HepG2 (cell line): ENCODE measurements at regions not wholly inside any gene's neighbourhood (a gene's known extent, or its start where the extent isn't known, plus 50 kb on each side); places are given as distances from the start of the nearest gene placed in this dataset.

Experiments used
- ATAC-seq: fragments of 200-7000 bp; cut with Tn5 transposase; 3 replicates; pipeline ENCODE4 v1.9.1; 2020; ENCODE audit warnings: mild to moderate bottlenecking, moderate library complexity
- BruUV-seq: library from RNA; stranded (reverse); fragments of 400-500 nt; replicated peaks from 2 replicates; lab custom pipeline; 2021; lab: Mats Ljungman, UMichigan
- CTCF ChIA-PET: fragments of 300-600 bp; formaldehyde crosslinking; extraction: SDS; loops from one replicate; lab custom pipeline; 2021; ENCODE audit warnings: low total read pairs, inconsistent platforms, low intra/inter-chr PET ratio; lab: Yijun Ruan, JAX
- POLR2A ChIA-PET: fragments of 350-600 bp; sonication (Branson Sonifier 250); formaldehyde crosslinking; loops from one replicate; lab custom pipeline; 2020; ENCODE audit warnings: antibody characterized with exemption, inconsistent platforms; lab: Yijun Ruan, JAX
- DNase-seq: peaks from one replicate; pipeline ENCODE4 v3.0.0-alpha.2; 2015; ENCODE audit warnings: low spot score
- FAIRE-seq: peaks from 3 replicates; lab custom pipeline; 2011; peaks lifted over from hg19 to GRCh38; lab: Jason Lieb, UNC
- H2AFZ ChIP-seq: one replicate; pipeline ENCODE4 v1.6.1; 2011; ENCODE audit warnings: low read length, inconsistent platforms
- H3K27ac ChIP-seq: fragments of 300-600 bp; 3 replicates; pipeline ENCODE4 v1.8.0; 2011; ENCODE audit warnings: mixed run types, mild to moderate bottlenecking, mixed read lengths, low read length, inconsistent platforms; ENCODE audit not compliant: insufficient read depth; ENCODE audit errors: extremely low read length
- H3K27me3 ChIP-seq, 2 experiments: fragments of 200-600 bp in 1 of 2; 2 replicates in 1 of 2; 3 replicates in 1 of 2; pipeline versions ENCODE4 v1.6.0 to v1.8.0; 2011; ENCODE audit warnings: low read length in 2 of 2, mild to moderate bottlenecking in 2 of 2, moderate library complexity in 2 of 2, inconsistent platforms in 1 of 2; ENCODE audit not compliant: insufficient read depth in 2 of 2, control insufficient read depth in 1 of 2
- H3K36me3 ChIP-seq, 2 experiments: fragments of 200-600 bp in 1 of 2; replicated peaks in 1 of 2; 2 replicates in 1 of 2; 3 replicates in 1 of 2; pipeline versions ENCODE4 v1.5.1 to v1.8.0; 2011; ENCODE audit warnings: low read length in 2 of 2, inconsistent platforms in 1 of 2; ENCODE audit not compliant: insufficient read depth in 2 of 2, control insufficient read depth in 1 of 2
- H3K4me1 ChIP-seq: 2 replicates; pipeline ENCODE4 v1.5.1; 2012; ENCODE audit warnings: low read length, inconsistent platforms; ENCODE audit not compliant: insufficient read depth
- H3K4me2 ChIP-seq: 2 replicates; pipeline ENCODE4 v1.6.0; 2011; ENCODE audit warnings: low read depth, low read length, inconsistent platforms
- H3K4me3 ChIP-seq, 3 experiments: fragments of 200-600 bp in 1 of 3; sonication (generic), shearing (Covaris generic) in 1 of 3; replicated peaks in 1 of 3; 2 replicates each; pipeline ENCODE4 v1.5.1; 2011 to 2016; ENCODE audit warnings: low read length in 3 of 3, inconsistent platforms in 2 of 3, low read depth in 2 of 3, mild to moderate bottlenecking in 2 of 3, control low read depth in 1 of 3, mixed read lengths in 1 of 3; ENCODE audit not compliant: insufficient read depth in 1 of 3
- H3K79me2 ChIP-seq: one replicate; pipeline ENCODE4 v1.6.1; 2011; ENCODE audit warnings: low read length, inconsistent platforms; ENCODE audit not compliant: insufficient read depth
- H3K9ac ChIP-seq: 2 replicates; pipeline ENCODE4 v1.6.0; 2011; ENCODE audit warnings: mild to moderate bottlenecking, low read depth, low read length, inconsistent platforms; ENCODE audit not compliant: insufficient read depth
- H3K9me3 ChIP-seq: 2 replicates; pipeline ENCODE4 v1.5.1; 2012; ENCODE audit warnings: mild to moderate bottlenecking, low read length
- H4K20me1 ChIP-seq: 2 replicates; pipeline ENCODE4 v1.6.0; 2011; ENCODE audit warnings: inconsistent platforms, mild to moderate bottlenecking, low read length, moderate library complexity; ENCODE audit not compliant: insufficient read depth
- BORCS8-MEF2B ChIP-seq: sonication (generic); formaldehyde crosslinking; IDR thresholded peaks from 2 replicates; pipeline ENCODE4 v1.8.0; 2022; ENCODE audit warnings: mild to moderate bottlenecking, missing genetic modification reagents
- CENPT ChIP-seq: sonication (generic); formaldehyde crosslinking; IDR thresholded peaks from 2 replicates; pipeline ENCODE4 v1.8.0; 2022; ENCODE audit warnings: low read depth, mild to moderate bottlenecking, moderate library complexity, missing genetic modification reagents
- DNMT1 ChIP-seq: sonication (generic); formaldehyde crosslinking; IDR thresholded peaks from 2 replicates; pipeline ENCODE4 v1.5.1; 2020; ENCODE audit warnings: mild to moderate bottlenecking, missing genetic modification reagents
- ELF1 ChIP-seq: sonication (generic); formaldehyde crosslinking; IDR thresholded peaks from 2 replicates; pipeline ENCODE4 v1.4.0; 2020; ENCODE audit warnings: missing genetic modification reagents
- FOSL1 ChIP-seq: sonication (generic); formaldehyde crosslinking; IDR thresholded peaks from 2 replicates; pipeline ENCODE4 v1.9.0; 2021; ENCODE audit warnings: missing genetic modification reagents, borderline replicate concordance
- FOXP1 ChIP-seq, 2 experiments: fragments of 450-650 bp in 1 of 2; IDR thresholded peaks; 2 replicates each; pipeline ENCODE4 v1.6.1; 2017 to 2018; ENCODE audit warnings: antibody characterized with exemption in 1 of 2
- SCMH1 ChIP-seq: sonication (generic); formaldehyde crosslinking; IDR thresholded peaks from 2 replicates; pipeline ENCODE4 v1.9.0; 2021; ENCODE audit warnings: missing genetic modification reagents, mild to moderate bottlenecking, borderline replicate concordance
- ZBTB20 ChIP-seq: sonication (generic); formaldehyde crosslinking; IDR thresholded peaks from 2 replicates; pipeline ENCODE4 v1.8.1; 2023; ENCODE audit warnings: missing genetic modification reagents, low read depth, mild to moderate bottlenecking, borderline replicate concordance
- ZNF274 ChIP-seq: sonication (generic); formaldehyde crosslinking; IDR thresholded peaks from 2 replicates; pipeline ENCODE4 v1.5.1; 2020; ENCODE audit warnings: mild to moderate bottlenecking, missing genetic modification reagents
- ZNF34 ChIP-seq: sonication (generic); formaldehyde crosslinking; IDR thresholded peaks from 2 replicates; pipeline ENCODE4 v1.4.0; 2020; ENCODE audit warnings: mild to moderate bottlenecking, missing genetic modification reagents, borderline replicate concordance
- ZNF354B ChIP-seq: sonication (generic); formaldehyde crosslinking; IDR thresholded peaks from 2 replicates; pipeline ENCODE4 v1.8.0; 2022; ENCODE audit warnings: mild to moderate bottlenecking, missing genetic modification reagents
- ZNF451 ChIP-seq: sonication (generic); formaldehyde crosslinking; IDR thresholded peaks from 2 replicates; pipeline ENCODE4 v1.5.0; 2020; ENCODE audit warnings: mild to moderate bottlenecking, missing genetic modification reagents
- ZNF496 ChIP-seq: sonication (generic); formaldehyde crosslinking; IDR thresholded peaks from 2 replicates; pipeline ENCODE4 v1.8.1; 2023; ENCODE audit warnings: mild to moderate bottlenecking, moderate library complexity, missing genetic modification reagents; ENCODE audit not compliant: insufficient replicate concordance
- ZNF615 ChIP-seq: sonication (generic); formaldehyde crosslinking; IDR thresholded peaks from 2 replicates; pipeline ENCODE4 v1.5.0; 2020; ENCODE audit warnings: mild to moderate bottlenecking, missing genetic modification reagents, borderline replicate concordance
- WGBS: methylation state at CpG from one replicate; pipeline ENCODE4 v1.1.6; 2017; ENCODE audit warnings: low lambda C conversion rate; 5-methylcytosine and 5-hydroxymethylcytosine counted together
- in situ Hi-C: cut with HindIII; loops from 2 replicates; pipeline ENCODE4 v1.10.0; 2017; ENCODE audit warnings: low pct_unique_long_range_greater_than_20kb; ENCODE audit not compliant: extremely low pct_ligation_motif_present
- intact Hi-C: fragments of 100-400 bp; cut with micrococcal nuclease; formaldehyde crosslinking; loops from one replicate; pipeline ENCODE4 v1.10.0; 2022; ENCODE audit not compliant: unreplicated experiment
- TF ChIP-seq, protein P1 (sequence below): sonication (generic); formaldehyde crosslinking; IDR thresholded peaks from 2 replicates; pipeline ENCODE4 v1.4.0; 2020; ENCODE audit warnings: missing genetic modification reagents; ENCODE audit errors: not compliant biosample characterization
- TF ChIP-seq, protein P2 (sequence below), 2 experiments: sonication (generic) in 1 of 2; formaldehyde crosslinking in 1 of 2; IDR thresholded peaks; 2 replicates each; pipeline versions ENCODE4 v1.5.1 to v1.6.1; 2011 to 2020; ENCODE audit warnings: borderline replicate concordance in 1 of 2, low read depth in 1 of 2, low read length in 1 of 2, mild to moderate bottlenecking in 1 of 2, missing genetic modification reagents in 1 of 2, moderate library complexity in 1 of 2

DNA sequence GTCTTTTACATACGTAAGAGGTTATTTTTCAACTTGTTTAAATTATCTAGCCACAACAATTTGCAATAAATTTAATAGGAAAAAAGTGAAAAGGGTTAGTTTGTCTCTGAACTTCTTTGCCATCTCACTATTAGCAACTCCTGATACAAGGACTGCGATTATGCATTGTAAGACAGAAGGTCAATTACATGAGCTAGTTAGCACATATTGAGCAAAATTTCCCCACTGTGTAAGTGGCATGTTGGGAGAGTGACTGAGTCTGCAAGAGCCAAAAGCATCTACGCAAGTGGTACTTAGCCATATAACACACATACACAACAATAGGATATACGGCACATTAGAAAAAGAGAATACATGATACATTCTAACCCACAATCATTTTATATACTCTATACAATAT lies 927.2 kb downstream of the STPG2 start:
- Histone ChIP-seq H3K36me3 (no peaks in the 10 kb centered on the region), H3K4me3 (no peak overlapping the region), H2AFZ (no peak overlapping the region), H3K9ac (no peak overlapping the region), H3K27ac (no peak overlapping the region), H4K20me1 (no peaks in the 10 kb centered on the region), H3K79me2 (no peaks in the 10 kb centered on the region), H3K4me1 (no peaks in the 10 kb centered on the region), H3K4me2 (no peak overlapping the region), H3K27me3 (no peaks in the 10 kb centered on the region), H3K9me3 (peaks cover 74% of the 10 kb centered on the region)
- intact Hi-C loops: no loop called here
- FAIRE-seq (no peak), DNase-seq (no peak), ATAC-seq (no peak)
- ChIA-PET CTCF (no interaction called here), POLR2A (no interaction called here)
- WGBS: 41% methylated on average over 4 of the region's 4 CpGs
- in situ Hi-C loops: no loop called here
- no TSS peak for BruUV-seq
- no peak for TF ChIP-seq SCMH1 (CRISPR knock-in tag)
- TF ChIP-seq CENPT (CRISPR knock-in tag): no peak
- TF ChIP-seq, protein P1, sequence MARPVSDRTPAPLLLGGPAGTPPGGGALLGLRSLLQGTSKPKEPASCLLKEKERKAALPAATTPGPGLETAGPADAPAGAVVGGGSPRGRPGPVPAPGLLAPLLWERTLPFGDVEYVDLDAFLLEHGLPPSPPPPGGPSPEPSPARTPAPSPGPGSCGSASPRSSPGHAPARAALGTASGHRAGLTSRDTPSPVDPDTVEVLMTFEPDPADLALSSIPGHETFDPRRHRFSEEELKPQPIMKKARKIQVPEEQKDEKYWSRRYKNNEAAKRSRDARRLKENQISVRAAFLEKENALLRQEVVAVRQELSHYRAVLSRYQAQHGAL (CRISPR knock-in tag): no peak
- no peak for TF ChIP-seq ZNF354B (CRISPR knock-in tag)

DNA sequence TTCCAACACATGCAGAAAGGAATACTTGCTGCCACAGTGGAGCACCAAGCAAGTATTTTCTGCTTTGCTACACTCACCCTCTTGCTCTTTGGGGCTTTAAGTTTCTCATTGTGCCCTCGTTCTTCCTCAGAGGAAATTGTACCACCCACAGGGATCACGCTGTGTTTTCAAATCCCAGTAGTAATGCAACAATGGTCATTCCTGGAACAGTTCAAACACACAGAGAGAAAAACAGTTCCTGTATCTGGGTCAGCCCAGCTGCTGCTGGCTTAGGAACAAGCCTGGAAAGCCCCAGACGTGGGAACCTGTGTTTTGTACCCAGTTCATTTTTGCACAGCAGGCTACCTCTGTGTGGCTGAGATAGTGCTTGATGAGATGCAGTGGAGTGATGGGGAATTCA lies 907.8 kb downstream of the STPG2 start:
- no peaks in the 10 kb centered on the region for H3K27me3 ChIP-seq
- ChIA-PET CTCF (no interaction called here), POLR2A (no interaction called here)
- no peaks in the 10 kb centered on the region for H4K20me1 ChIP-seq
- H3K4me1 ChIP-seq: no peaks in the 10 kb centered on the region
- no peaks in the 10 kb centered on the region for H3K36me3 ChIP-seq
- no peak overlapping the region for H3K4me3 ChIP-seq
- peaks cover 56% of the 10 kb centered on the region for H3K9me3 ChIP-seq
- intact Hi-C loops (no loop called here), in situ Hi-C loops (no loop called here)
- no peak overlapping the region for H3K27ac ChIP-seq
- ATAC-seq: no peak
- no TSS peak for BruUV-seq
- 19% methylated on average over 3 of the region's 3 CpGs for WGBS
- H2AFZ ChIP-seq: no peak overlapping the region
- H3K79me2 ChIP-seq: no peaks in the 10 kb centered on the region
- no peak overlapping the region for H3K4me2 ChIP-seq
- DNase-seq: no peak
- no peak for FAIRE-seq
- no peak overlapping the region for H3K9ac ChIP-seq
- TF ChIP-seq ZNF274 (CRISPR knock-in tag) (no peak), ZNF615 (no peak), FOXP1 (IDR thresholded peaks at IDR 0.05) (no peak), FOXP1 (CRISPR knock-in tag; IDR thresholded peaks at IDR 0.05) (no peak), ZNF451 (no peak), FOSL1 (no peak), DNMT1 (no peak), ZNF34 (CRISPR knock-in tag) (no peak), ELF1 (CRISPR knock-in tag) (no peak), BORCS8-MEF2B (CRISPR knock-in tag) (no peak), ZNF496 (no peak), ZBTB20 (CRISPR knock-in tag) (no peak)
- TF ChIP-seq, protein P2, sequence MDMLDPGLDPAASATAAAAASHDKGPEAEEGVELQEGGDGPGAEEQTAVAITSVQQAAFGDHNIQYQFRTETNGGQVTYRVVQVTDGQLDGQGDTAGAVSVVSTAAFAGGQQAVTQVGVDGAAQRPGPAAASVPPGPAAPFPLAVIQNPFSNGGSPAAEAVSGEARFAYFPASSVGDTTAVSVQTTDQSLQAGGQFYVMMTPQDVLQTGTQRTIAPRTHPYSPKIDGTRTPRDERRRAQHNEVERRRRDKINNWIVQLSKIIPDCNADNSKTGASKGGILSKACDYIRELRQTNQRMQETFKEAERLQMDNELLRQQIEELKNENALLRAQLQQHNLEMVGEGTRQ (IDR thresholded peaks at IDR 0.05; ENCODE audit: low read depth, low read length): no peak
- TF ChIP-seq, protein P2 (CRISPR knock-in tag; IDR thresholded peaks at IDR 0.05; ENCODE audit: borderline replicate concordance): no peak
